GM18867 (cell line): ENCODE measurements at regions not wholly inside any gene's neighbourhood (a gene's known extent, or its start where the extent isn't known, plus 50 kb on each side); places are given as distances from the start of the nearest gene placed in this dataset.

Experiments used
- ATAC-seq: cut with Tn5 transposase; IDR thresholded peaks from one replicate; pipeline ENCODE4 v1.9.1; 2021; ENCODE audit warnings: mild to moderate bottlenecking, moderate library complexity; ENCODE audit not compliant: unreplicated experiment

- ATAC-seq = no peak
Measured at GRCh38 chr14:85475113-85475512, 54.8 kb upstream of the FLRT2 start.

GRCh38 chr14:85479306-85479705, 50.6 kb upstream of the FLRT2 start:
- no peak for ATAC-seq

GRCh38 chr14:85479771-85480170, 50.2 kb upstream of the FLRT2 start:
- no peak for ATAC-seq
